ENCODE measurements at regions not wholly inside any gene's neighbourhood (a gene's known extent, or its start where the extent isn't known, plus 50 kb on each side); places are given as distances from the start of the nearest gene placed in this dataset.

- no peak for DNase-seq (ENCODE audit: low spot score)
Observed at GRCh38 chr4:44120646-44121045, 328.0 kb downstream of the KCTD8 start.

GRCh38 chr4:44121210-44121609 lies 327.4 kb downstream of the KCTD8 start:
- no peak for DNase-seq (ENCODE audit: low spot score)

All from Ammon's horn (tissue), 1 donor.